ENCODE measurements at regions not wholly inside any gene's neighbourhood (a gene's known extent, or its start where the extent isn't known, plus 50 kb on each side); places are given as distances from the start of the nearest gene placed in this dataset.

- TF ChIP-seq POLR2A (IDR thresholded peaks at IDR 0.05) (no peak), CTCF (IDR thresholded peaks at IDR 0.05) (no peak), POLR2AphosphoS5 (IDR thresholded peaks at IDR 0.05) (no peak)
Measured at GRCh38 chr3:5633960-5634359, 446.5 kb downstream of the EDEM1 start.
